AG04449 (cell line): ENCODE measurements at regions not wholly inside any gene's neighbourhood (a gene's known extent, or its start where the extent isn't known, plus 50 kb on each side); places are given as distances from the start of the nearest gene placed in this dataset.
"Not testable (repeated sequence)": the region's sequence is repeated elsewhere in the genome, so short reads cannot be mapped to it uniquely, and the experiment has no call there.

Source experiments
- CTCF ChIA-PET: fragments of 350-600 bp; formaldehyde crosslinking; extraction: SDS; loops from one replicate; lab custom pipeline; 2021; ENCODE audit warnings: antibody characterized with exemption; lab: Yijun Ruan, JAX
- POLR2A ChIA-PET: fragments of 400-600, 350-600 bp; formaldehyde crosslinking; extraction: SDS; loops from one replicate; lab custom pipeline; 2020; ENCODE audit warnings: antibody characterized with exemption, inconsistent platforms; lab: Yijun Ruan, JAX
- DNase-seq: peaks from one replicate; pipeline ENCODE4 v3.0.0-alpha.2; 2010; ENCODE audit warnings: low read depth, low spot score
- H3K4me3 ChIP-seq: 2 replicates; pipeline ENCODE4 v1.5.1; 2011; ENCODE audit warnings: low read depth, mild to moderate bottlenecking, control low read depth, low read length
- TF ChIP-seq, protein P1 (sequence below): IDR thresholded peaks from one replicate; pipeline ENCODE4 v1.5.1; 2011; ENCODE audit warnings: mild to moderate bottlenecking, moderate library complexity, low read length, control low read depth, inconsistent platforms; ENCODE audit not compliant: insufficient read depth; ENCODE audit errors: missing control alignments

DNA sequence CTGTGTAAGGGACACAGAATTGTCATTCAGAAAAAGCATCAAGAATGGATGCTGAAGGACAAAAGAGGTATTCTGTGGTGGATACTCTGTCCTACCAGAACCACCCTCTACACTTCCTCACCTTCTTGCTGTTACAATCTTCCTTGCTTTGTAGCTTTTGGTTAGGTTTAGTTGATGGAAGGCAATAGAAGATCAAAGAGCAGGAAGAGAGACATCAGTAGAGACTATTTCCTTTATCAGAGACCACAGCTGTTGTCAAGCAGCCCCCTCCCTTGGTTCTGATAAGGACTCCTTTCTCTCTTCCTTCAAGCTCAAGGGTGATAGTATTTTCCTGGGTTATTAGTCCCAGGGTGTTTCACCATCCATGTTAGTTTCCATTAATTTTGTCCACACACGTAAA is 84.7 kb upstream of the ALCAM start:
- POLR2A ChIA-PET, result no interaction called here
- H3K4me3 ChIP-seq, result no peak overlapping the region
- TF ChIP-seq, protein P1, sequence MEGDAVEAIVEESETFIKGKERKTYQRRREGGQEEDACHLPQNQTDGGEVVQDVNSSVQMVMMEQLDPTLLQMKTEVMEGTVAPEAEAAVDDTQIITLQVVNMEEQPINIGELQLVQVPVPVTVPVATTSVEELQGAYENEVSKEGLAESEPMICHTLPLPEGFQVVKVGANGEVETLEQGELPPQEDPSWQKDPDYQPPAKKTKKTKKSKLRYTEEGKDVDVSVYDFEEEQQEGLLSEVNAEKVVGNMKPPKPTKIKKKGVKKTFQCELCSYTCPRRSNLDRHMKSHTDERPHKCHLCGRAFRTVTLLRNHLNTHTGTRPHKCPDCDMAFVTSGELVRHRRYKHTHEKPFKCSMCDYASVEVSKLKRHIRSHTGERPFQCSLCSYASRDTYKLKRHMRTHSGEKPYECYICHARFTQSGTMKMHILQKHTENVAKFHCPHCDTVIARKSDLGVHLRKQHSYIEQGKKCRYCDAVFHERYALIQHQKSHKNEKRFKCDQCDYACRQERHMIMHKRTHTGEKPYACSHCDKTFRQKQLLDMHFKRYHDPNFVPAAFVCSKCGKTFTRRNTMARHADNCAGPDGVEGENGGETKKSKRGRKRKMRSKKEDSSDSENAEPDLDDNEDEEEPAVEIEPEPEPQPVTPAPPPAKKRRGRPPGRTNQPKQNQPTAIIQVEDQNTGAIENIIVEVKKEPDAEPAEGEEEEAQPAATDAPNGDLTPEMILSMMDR, result no peak
- no peak for DNase-seq
- CTCF ChIA-PET, result no interaction called here

DNA sequence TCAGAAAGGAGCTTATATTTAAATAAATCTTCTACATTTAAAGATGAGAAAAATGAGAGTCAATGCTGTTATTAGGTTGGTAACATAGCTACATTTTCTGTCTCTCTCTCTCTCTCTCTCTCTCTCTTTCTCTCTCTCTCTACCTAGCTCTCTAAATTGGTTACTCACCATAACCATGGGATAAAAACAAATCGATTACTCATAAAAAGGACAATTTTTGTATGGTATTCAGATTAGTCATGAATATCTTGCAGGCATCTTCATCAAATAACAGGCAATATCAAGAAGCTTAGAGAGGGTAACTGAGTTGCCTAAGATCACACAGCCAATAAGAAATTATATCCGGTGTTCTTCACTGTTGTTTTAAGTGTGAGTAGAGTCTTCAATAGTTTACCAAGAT is 81.8 kb upstream of the ALCAM start:
- POLR2A ChIA-PET, result no interaction called here
- CTCF ChIA-PET, result no interaction called here
- no peak overlapping the region for H3K4me3 ChIP-seq
- DNase-seq, result no peak
- TF ChIP-seq, protein P1, result no peak

DNA sequence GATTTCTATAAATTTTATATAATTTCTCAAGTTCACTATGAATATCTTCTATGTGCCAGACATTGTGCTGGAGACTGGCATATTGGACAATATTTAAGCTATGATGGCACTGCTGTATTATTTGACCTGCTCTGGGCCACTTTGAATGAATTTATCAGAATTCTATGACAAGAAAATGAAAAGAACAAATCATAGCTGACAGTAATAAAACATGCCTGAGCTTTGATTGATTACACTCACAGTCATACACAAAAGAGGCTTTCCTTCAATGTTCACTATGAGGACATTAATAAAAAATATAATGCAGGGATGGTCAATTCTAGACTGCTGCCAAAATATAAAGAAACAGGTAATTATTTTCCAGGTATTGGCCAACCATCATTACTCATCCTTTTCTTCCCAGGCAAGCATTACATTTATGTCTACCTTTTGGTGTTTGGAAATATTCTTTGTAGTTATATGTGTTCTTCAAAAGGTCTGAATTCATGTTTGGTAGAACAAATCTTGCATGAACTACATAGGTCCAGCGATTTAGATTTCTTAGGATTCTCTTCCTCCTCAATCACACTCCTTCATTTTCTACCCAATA is 81.0 kb upstream of the ALCAM start:
- CTCF ChIA-PET, result no interaction called here

DNA sequence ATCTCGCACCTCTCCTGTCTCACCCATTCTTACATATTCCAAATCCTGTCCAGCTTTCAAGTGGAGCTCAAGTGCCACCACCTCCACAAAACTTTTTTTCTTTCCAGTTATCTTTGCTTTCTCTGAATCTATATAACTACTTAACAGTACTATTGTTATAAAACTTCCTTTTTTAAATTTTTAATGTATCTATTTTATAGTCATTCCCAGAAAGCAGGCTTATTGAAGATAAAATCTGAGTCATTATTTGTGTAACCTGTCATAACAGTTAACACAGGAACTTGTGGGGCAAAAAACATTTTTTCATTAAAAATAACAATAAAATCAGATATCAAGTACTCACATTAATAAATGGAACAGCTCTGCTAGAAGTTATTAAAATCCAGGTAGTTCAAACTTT is 73.3 kb upstream of the ALCAM start:
- CTCF ChIA-PET, result no interaction called here

More for the DNA sequence above, 81.0 kb upstream of the ALCAM start:
- POLR2A ChIA-PET, result no interaction called here
- DNase-seq, result no peak
- H3K4me3 ChIP-seq, result no peak overlapping the region
- TF ChIP-seq, protein P1, result no peak

DNA sequence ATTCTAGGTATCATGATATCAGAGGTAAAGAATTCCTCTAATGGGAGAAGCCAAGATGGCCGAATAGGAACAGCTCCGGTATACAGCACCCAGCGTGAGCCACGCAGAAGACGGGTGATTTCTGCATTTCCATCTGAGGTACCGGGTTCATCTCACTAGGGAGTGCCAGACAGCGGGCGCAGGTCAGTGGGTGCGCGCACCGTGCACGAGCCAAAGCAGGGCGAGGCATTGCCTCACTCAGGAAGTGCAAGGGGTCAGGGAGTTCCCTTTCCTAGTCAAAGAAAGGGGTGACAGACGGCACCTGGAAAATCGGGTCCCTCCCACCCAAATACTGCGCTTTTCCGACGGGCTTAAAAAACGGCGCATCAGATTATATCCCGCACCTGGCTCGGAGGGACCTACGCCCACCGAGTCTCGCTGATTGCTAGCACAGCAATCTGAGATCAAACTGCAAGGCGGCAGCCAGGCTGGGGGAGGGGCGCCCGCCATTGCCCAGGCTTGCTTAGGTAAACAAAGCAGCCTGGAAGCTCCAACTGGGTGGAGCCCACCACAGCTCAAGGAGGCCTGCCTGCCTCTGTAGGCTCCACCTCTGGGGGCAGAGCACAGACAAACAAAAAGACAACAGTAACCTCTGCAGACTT is 70.4 kb upstream of the ALCAM start:
- DNase-seq, H3K4me3 ChIP-seq, CTCF ChIA-PET, POLR2A ChIA-PET: not testable (repeated sequence)

More for the DNA sequence above, 73.3 kb upstream of the ALCAM start:
- H3K4me3 ChIP-seq, result no peak overlapping the region
- DNase-seq, result no peak
- TF ChIP-seq, protein P1, result no peak
- POLR2A ChIA-PET, result no interaction called here

DNA sequence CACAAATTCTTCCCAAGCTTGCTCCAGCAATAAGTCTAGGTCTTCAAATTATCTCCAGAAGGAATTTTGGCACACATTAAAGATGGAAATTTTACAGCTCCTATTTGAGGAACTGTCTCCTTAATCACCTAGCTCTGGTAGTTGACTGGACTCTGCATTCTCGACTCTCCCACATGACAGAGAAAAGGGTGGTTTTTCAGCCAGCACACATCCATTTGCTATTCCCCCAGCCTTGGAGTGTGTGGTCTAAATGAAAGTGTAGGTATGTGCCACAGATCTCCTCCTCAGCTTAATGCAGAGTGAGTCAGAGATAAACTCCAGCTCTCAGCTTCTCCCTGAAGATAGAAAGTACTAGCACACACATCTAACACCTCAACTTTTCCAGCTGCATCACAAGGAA is 62.2 kb upstream of the ALCAM start:
- ChIA-PET POLR2A (no interaction called here), CTCF (no interaction called here)
- TF ChIP-seq, protein P1, result no peak
- no peak overlapping the region for H3K4me3 ChIP-seq
- peak; percentile 23 for DNase-seq

DNA sequence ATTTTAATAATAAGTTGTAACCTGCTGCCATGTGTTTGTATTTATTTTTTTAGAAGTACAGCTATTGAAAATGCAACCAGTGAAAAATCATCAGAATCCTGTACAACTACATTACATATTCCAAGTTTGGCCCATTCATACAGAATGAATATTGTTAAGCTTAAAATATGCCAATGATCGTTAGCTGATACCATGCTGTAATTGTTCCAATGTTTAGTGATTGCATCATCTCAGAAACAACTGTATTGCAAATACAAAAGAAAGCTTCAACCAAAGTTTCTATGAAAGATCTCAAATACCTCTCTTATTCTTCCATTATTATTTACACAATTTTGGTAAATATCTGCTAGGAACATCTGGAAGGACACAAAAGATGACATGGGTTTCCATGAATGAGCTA is 51.6 kb upstream of the ALCAM start:
- ChIA-PET CTCF (no interaction called here), POLR2A (no interaction called here)
- no peak for DNase-seq
- H3K4me3 ChIP-seq, result no peak overlapping the region
- TF ChIP-seq, protein P1, result no peak
